ENCODE measurements at regions not wholly inside any gene's neighbourhood (a gene's known extent, or its start where the extent isn't known, plus 50 kb on each side); places are given as distances from the start of the nearest gene placed in this dataset.

DNA sequence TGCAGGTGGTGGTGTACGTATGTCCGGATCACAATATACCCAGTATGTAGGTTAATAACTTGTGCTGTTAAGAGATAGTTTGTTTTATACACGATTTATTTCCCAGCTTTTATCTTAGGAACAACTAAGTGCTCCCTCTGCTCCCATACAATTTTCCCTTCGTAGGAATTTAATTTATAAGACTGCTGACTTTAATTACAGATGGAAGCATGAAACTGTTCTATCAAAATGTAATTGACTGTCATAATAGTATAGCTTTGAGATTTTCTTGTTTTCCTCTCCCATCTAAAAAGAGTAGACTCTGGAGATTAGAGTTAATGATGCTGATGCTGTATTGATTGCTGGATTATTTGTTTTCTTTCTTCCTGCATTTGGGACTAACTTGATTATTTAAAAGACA, 370.7 kb upstream of the SGO1 start:
- Histone ChIP-seq H3K4me3 (ENCODE audit: low read length) (no peak overlapping the region), H3K79me2 (replicated peaks; ENCODE audit: insufficient read depth, low read length) (no peaks in the 10 kb centered on the region), H3F3A (ENCODE audit: insufficient read depth, low read length, poor library complexity, severe bottlenecking) (no peaks in the 10 kb centered on the region), H3K9ac (ENCODE audit: low read length) (no peak overlapping the region), H3K27me3 (ENCODE audit: insufficient read depth, low read depth, low read length) (no peaks in the 10 kb centered on the region), H3K9me3 (ENCODE audit: low read length) (no peaks in the 10 kb centered on the region), H3K36me3 (ENCODE audit: insufficient read depth, low read length) (no peaks in the 10 kb centered on the region), H3K4me2 (ENCODE audit: low read length) (no peak overlapping the region), H3K9me2 (ENCODE audit: insufficient read depth, low read length) (no peaks in the 10 kb centered on the region), H2AFZ (ENCODE audit: low read depth, low read length) (no peak overlapping the region), H3K27ac (ENCODE audit: low read length) (no peak overlapping the region), H4K20me1 (ENCODE audit: insufficient read depth) (no peaks in the 10 kb centered on the region)
- no peak for TF ChIP-seq EP300 (conservative IDR thresholded peaks at IDR 0.05; ENCODE audit: poor library complexity, severe bottlenecking)
- no peak for TF ChIP-seq EZH2 (IDR thresholded peaks at IDR 0.05; ENCODE audit: borderline replicate concordance, insufficient read depth, low read length, poor library complexity, severe bottlenecking)
- no peak for TF ChIP-seq SMC3 (conservative IDR thresholded peaks at IDR 0.05; ENCODE audit: poor library complexity)
- TF ChIP-seq TAF1 (IDR thresholded peaks at IDR 0.05; ENCODE audit: low read depth), result no peak
- TF ChIP-seq REST (IDR thresholded peaks at IDR 0.05; ENCODE audit: borderline replicate concordance), result no peak
- TF ChIP-seq POLR2AphosphoS5 (IDR thresholded peaks at IDR 0.05), result no peak
- no peak for TF ChIP-seq RAD21 (conservative IDR thresholded peaks at IDR 0.05)
- no peak for TF ChIP-seq MXI1 (conservative IDR thresholded peaks at IDR 0.05; ENCODE audit: poor library complexity, severe bottlenecking)
- TF ChIP-seq CTCF (IDR thresholded peaks at IDR 0.05; ENCODE audit: poor library complexity, severe bottlenecking), result no peak

GRCh38 chr3:20552605-20553275, 366.7 kb upstream of the SGO1 start:
- no peaks in the 10 kb centered on the region for H3K79me2 ChIP-seq (replicated peaks; ENCODE audit: insufficient read depth, low read length)
- H3K4me3 ChIP-seq (ENCODE audit: low read length), result no peak overlapping the region

More at GRCh38 chr3:20552605-20553275, 366.7 kb upstream of the SGO1 start:
- H3K4me2 ChIP-seq (ENCODE audit: low read length), result no peak overlapping the region
- no peaks in the 10 kb centered on the region for H3K36me3 ChIP-seq (ENCODE audit: insufficient read depth, low read length)
- H3K27ac ChIP-seq (ENCODE audit: low read length), result no peak overlapping the region
- H3F3A ChIP-seq (ENCODE audit: insufficient read depth, low read length, poor library complexity, severe bottlenecking), result no peaks in the 10 kb centered on the region
- no peaks in the 10 kb centered on the region for H3K9me2 ChIP-seq (ENCODE audit: insufficient read depth, low read length)
- H3K9ac ChIP-seq (ENCODE audit: low read length), result no peak overlapping the region
- no peaks in the 10 kb centered on the region for H3K9me3 ChIP-seq (ENCODE audit: low read length)
- H4K20me1 ChIP-seq (ENCODE audit: insufficient read depth), result no peaks in the 10 kb centered on the region
- no peaks in the 10 kb centered on the region for H3K27me3 ChIP-seq (ENCODE audit: insufficient read depth, low read depth, low read length)
- TF ChIP-seq MXI1 (conservative IDR thresholded peaks at IDR 0.05; ENCODE audit: poor library complexity, severe bottlenecking), result no peak
- no peak for TF ChIP-seq EP300 (conservative IDR thresholded peaks at IDR 0.05; ENCODE audit: poor library complexity, severe bottlenecking)
- no peak for TF ChIP-seq REST (IDR thresholded peaks at IDR 0.05; ENCODE audit: borderline replicate concordance)
- no peak for TF ChIP-seq SMC3 (conservative IDR thresholded peaks at IDR 0.05; ENCODE audit: poor library complexity)
- no peak for TF ChIP-seq EZH2 (IDR thresholded peaks at IDR 0.05; ENCODE audit: borderline replicate concordance, insufficient read depth, low read length, poor library complexity, severe bottlenecking)
- no peak for TF ChIP-seq POLR2AphosphoS5 (IDR thresholded peaks at IDR 0.05)
- TF ChIP-seq RAD21 (conservative IDR thresholded peaks at IDR 0.05), result no peak
- no peak for TF ChIP-seq TAF1 (IDR thresholded peaks at IDR 0.05; ENCODE audit: low read depth)
- TF ChIP-seq CTCF (IDR thresholded peaks at IDR 0.05; ENCODE audit: poor library complexity, severe bottlenecking), result no peak
- H2AFZ ChIP-seq (ENCODE audit: low read depth, low read length), result no peak overlapping the region

Data from neural cell (in vitro differentiated cells).